Cardiac muscle cell (in vitro differentiated cells and primary cell): ENCODE measurements at regions not wholly inside any gene's neighbourhood (a gene's known extent, or its start where the extent isn't known, plus 50 kb on each side); places are given as distances from the start of the nearest gene placed in this dataset.

Experiments
- DNase-seq, 2 donors: peaks; one replicate each; pipeline versions ENCODE4 v3.0.0 to v3.0.0-alpha.2; 2010 to 2017; ENCODE audit warnings: low read depth in 1 of 2, low spot score in 1 of 2
- H3K27ac ChIP-seq: fragments of 200-600 bp; sonication (generic); 2 replicates; pipeline ENCODE4 v1.5.1; 2016
- H3K27me3 ChIP-seq: fragments of 200-600 bp; sonication (generic); 2 replicates; pipeline ENCODE4 v1.6.0; 2016; ENCODE audit warnings: control low read depth
- H3K36me3 ChIP-seq: fragments of 200-600 bp; sonication (generic); 2 replicates; pipeline ENCODE4 v1.5.1; 2016; ENCODE audit warnings: control low read depth
- H3K4me1 ChIP-seq: fragments of 200-600 bp; sonication (generic); 2 replicates; pipeline ENCODE4 v1.8.1; 2017; ENCODE audit warnings: low read depth, mild to moderate bottlenecking, mixed run types
- H3K4me3 ChIP-seq: fragments of 200-600 bp; sonication (generic); 2 replicates; pipeline ENCODE4 v1.5.1; 2016; ENCODE audit warnings: mild to moderate bottlenecking
- H3K9me3 ChIP-seq: fragments of 200-600 bp; sonication (generic); 2 replicates; pipeline ENCODE4 v1.5.1; 2017; ENCODE audit warnings: low read depth, mild to moderate bottlenecking, control low read depth
- TF ChIP-seq, protein P1 (sequence below): IDR thresholded peaks from 2 replicates; pipeline ENCODE4 v1.5.1; 2012; ENCODE audit warnings: low read depth, mild to moderate bottlenecking, low read length

DNA sequence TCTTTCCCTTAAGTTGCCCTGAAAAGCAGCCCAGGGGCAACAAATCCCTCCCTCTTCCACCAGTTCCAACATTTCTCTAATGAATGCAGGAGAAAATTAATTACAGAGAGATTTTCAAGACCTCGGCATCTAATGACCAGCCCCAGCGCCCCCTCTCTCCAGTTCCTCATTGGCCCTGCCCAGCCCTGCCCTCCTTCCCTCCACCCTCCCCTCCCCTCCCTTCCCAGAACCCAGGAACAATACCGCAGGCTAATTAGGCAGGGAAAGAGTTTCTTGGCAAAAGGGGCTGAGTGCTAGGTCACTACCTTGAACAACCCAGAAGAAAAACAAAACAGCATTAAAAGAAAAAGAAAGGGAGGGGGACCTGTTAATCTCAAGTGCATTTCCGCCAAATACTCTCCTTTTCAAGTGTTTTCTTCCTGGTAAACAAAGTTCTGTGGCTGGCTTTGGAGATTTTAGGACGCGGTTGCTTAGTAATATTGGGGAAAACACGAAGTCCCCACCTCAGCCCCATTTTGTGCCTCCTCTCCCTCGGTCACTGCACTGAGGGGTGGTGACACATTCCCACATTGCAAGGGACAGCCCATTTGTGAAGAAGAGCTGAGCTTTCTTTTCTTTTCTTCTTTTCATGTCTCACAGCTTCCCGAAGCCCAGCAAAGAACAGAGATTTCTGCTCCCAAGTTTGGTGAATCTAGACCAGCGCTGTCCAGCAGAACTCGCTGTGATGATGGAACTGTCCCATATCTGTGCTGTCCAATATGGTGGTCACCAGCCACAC, 215.4 kb downstream of the SOX9 start:
- Histone ChIP-seq H3K27ac (no peak overlapping the region), H3K36me3 (no peaks in the 10 kb centered on the region), H3K9me3 (no peaks in the 10 kb centered on the region), H3K27me3 (no peaks in the 10 kb centered on the region), H3K4me3 (no peak overlapping the region), H3K4me1 (no peaks in the 10 kb centered on the region)
- no peak for DNase-seq
- TF ChIP-seq, protein P1, sequence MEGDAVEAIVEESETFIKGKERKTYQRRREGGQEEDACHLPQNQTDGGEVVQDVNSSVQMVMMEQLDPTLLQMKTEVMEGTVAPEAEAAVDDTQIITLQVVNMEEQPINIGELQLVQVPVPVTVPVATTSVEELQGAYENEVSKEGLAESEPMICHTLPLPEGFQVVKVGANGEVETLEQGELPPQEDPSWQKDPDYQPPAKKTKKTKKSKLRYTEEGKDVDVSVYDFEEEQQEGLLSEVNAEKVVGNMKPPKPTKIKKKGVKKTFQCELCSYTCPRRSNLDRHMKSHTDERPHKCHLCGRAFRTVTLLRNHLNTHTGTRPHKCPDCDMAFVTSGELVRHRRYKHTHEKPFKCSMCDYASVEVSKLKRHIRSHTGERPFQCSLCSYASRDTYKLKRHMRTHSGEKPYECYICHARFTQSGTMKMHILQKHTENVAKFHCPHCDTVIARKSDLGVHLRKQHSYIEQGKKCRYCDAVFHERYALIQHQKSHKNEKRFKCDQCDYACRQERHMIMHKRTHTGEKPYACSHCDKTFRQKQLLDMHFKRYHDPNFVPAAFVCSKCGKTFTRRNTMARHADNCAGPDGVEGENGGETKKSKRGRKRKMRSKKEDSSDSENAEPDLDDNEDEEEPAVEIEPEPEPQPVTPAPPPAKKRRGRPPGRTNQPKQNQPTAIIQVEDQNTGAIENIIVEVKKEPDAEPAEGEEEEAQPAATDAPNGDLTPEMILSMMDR = no peak

DNA sequence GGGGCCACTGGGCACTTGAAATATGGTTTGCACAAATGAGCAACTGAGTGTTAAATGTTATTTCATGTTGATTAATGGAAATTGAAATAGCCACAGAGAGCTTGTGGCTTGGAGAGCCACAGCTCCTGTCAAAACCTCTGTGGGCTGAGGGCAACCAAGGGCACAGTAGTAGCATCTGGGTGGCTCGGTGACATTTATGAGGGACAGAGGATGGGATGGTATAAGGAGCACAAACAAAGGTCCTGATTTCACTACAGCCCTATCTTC, 215.9 kb downstream of the SOX9 start:
- H3K27me3 ChIP-seq = no peaks in the 10 kb centered on the region
- no peaks in the 10 kb centered on the region for H3K36me3 ChIP-seq
- no peaks in the 10 kb centered on the region for H3K4me1 ChIP-seq
- no peaks in the 10 kb centered on the region for H3K9me3 ChIP-seq
- H3K27ac ChIP-seq = no peak overlapping the region
- TF ChIP-seq, protein P1 = no peak
- DNase-seq = no peak
- H3K4me3 ChIP-seq = no peak overlapping the region

DNA sequence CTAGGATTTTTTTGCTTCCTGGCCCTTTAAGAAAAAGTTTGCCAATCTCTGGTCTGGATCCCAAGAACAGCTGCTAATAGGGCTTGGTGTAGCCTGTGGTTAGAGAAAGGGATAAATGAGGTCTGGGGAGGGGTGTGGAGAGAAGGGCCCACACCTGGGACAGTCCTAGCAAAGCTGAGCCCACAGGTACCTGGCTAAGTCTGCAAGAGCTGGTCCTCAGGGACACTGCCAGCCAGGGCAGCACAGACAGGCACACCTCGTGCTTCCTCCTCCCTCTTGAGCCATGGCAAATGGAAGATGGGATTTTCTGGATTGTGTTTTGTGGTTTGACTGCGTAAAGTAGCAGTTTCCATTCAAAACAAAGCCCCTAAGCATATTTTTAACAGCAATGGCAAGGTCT, 217.5 kb downstream of the SOX9 start:
- Histone ChIP-seq H3K27me3 (no peaks in the 10 kb centered on the region), H3K36me3 (no peaks in the 10 kb centered on the region), H3K27ac (no peak overlapping the region), H3K4me1 (no peaks in the 10 kb centered on the region), H3K4me3 (no peak overlapping the region), H3K9me3 (no peaks in the 10 kb centered on the region)
- no peak for DNase-seq
- TF ChIP-seq, protein P1 = no peak

- Histone ChIP-seq H3K4me1 (no peaks in the 10 kb centered on the region), H3K9me3 (no peaks in the 10 kb centered on the region), H3K4me3 (no peak overlapping the region), H3K27ac (peak overlapping the region; percentile 5), H3K27me3 (no peaks in the 10 kb centered on the region), H3K36me3 (no peaks in the 10 kb centered on the region)
- DNase-seq = peak; percentile 33 to 95
- TF ChIP-seq, protein P1 = no peak
These were observed 218.3 kb downstream of the SOX9 start for GRCh38 chr17:72338847-72339790.

- Histone ChIP-seq H3K27ac (no peak overlapping the region), H3K27me3 (no peaks in the 10 kb centered on the region), H3K4me3 (no peak overlapping the region), H3K36me3 (no peaks in the 10 kb centered on the region), H3K9me3 (no peaks in the 10 kb centered on the region), H3K4me1 (no peaks in the 10 kb centered on the region)
- TF ChIP-seq, protein P1 = no peak
- DNase-seq = no peak
These were observed 220.0 kb downstream of the SOX9 start for GRCh38 chr17:72340836-72341235.
